HUDEP-2 (cell line): ENCODE measurements at regions not wholly inside any gene's neighbourhood (a gene's known extent, or its start where the extent isn't known, plus 50 kb on each side); places are given as distances from the start of the nearest gene placed in this dataset.
"Not testable (repeated sequence)": the region's sequence is repeated elsewhere in the genome, so short reads cannot be mapped to it uniquely, and the experiment has no call there.

Experiments
- DNase-seq, 76 experiments: peaks; one replicate each; lab custom pipeline; 2025; ENCODE audit not compliant: unreplicated experiment in 76 of 76; lab: John Stamatoyannopoulos, UW

GRCh38 chr1:229156872-229157271, 114.0 kb upstream of the RAB4A start:
- peak in 1 of 76 experiments; percentile 1 for DNase-seq

DNA sequence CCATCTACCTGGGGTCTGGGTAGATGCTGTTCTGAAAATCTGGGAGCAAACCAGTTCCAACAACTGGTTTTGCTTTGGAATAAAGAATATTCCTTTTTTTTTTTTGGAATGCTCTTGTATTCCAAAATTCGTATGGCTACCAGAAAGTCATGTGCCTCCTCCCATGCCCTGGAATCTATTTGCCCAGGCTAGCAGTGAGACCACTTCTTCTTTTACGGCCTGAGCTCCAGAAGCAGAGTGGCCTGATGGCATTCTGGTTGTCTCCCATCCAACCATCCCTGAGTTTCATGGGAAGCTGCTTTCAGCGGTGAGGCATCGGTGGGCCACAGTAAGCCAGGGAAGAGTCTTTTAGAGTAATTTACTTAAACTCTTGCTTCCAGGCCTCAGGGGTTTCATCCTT, 113.4 kb upstream of the RAB4A start:
- DNase-seq: no peak

- no peak for DNase-seq
These were observed 112.5 kb upstream of the RAB4A start for GRCh38 chr1:229158341-229158921.

- no peak for DNase-seq
These were observed 112.0 kb upstream of the RAB4A start for GRCh38 chr1:229158927-229159326.

DNA sequence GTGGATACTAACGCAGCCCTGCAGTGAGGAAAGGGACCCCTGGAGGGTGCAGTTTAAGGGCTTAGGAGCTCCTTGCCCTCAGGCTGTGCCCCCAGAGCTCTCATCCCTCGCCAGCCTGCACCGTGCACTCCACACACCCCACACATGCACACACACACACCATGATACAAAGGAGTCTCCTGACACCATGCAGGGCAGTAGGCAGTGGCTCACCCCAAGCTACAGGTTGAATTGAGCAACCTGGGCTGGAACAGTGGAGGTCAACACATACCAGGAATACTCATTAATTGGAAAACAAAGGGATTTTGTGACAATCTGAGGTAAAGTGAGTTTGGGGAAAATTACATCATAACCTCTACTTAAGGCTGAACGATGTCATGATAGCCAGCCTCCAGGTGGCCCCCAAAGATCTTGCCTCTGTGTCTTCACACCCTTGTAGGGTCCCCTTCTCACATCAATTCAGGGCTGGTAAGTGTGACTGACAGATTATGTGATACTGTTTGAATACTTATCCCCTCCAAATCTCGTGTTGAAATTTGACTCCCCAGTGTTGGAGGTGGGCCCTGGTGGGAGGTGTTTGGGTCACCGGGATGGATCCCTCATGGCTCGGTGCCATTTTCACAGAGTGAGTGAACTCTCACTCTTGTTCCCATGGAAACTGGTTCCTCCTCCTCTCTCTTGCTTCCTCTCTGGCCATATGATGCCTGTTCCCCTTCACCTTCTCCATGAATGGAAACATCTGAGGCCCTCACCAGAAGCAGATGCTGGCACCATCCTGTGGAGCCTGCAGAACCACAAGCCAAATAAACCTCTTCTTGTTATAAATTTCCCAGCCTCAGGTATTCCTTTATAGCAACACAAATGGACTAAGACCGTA, 111.0 kb upstream of the RAB4A start:
- DNase-seq: no peak

- DNase-seq: no peak
These were observed 109.2 kb upstream of the RAB4A start for GRCh38 chr1:229161740-229162139.

GRCh38 chr1:229162825-229163515, 107.9 kb upstream of the RAB4A start:
- DNase-seq: no peak

- DNase-seq: no peak
These were observed 106.6 kb upstream of the RAB4A start for GRCh38 chr1:229164348-229164747.

DNA sequence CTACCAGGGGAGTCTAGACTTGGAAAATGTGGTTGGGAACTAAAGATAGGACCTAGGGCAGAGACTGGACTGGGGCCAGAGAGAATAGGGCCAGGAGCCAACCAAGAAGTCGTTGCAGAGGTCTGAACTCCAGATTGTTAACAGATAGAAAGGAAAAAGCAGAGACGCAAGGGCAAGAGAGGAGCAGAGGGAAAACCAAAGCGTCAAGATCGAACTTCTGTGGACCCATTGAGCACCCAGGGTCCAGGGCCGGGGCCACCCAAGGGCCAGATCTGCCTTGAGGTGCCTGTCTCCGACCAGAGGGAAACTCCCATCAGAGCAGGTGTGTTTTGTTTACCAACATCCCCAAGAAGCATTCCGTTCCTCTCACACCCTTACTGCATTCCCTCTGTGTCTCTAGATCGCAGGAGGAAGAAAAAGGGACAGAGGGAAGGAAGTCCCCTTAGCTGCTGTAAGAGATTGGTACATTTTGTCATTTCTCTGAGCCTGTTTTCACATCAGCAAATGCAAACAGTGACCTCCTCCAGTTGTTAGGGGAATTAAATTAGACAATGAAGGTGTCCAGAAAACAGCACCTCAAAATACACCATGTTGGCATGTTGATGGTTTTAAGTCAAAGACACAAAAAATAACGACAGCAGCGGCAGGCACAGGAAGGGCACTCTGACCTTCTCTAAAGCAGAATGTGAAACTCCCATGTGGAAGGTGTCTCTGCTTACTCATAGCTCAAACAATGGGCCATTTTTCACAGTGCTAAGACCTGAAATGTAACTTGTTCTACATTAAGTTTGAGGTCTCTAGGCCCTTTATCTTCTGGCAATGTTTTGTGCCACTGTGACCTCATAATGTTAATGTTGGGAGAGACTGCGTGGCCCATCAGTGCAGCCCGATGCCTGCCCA, 105.8 kb upstream of the RAB4A start:
- DNase-seq: no peak

- DNase-seq: no peak
These were observed 103.6 kb upstream of the RAB4A start for GRCh38 chr1:229167318-229167717.

GRCh38 chr1:229169399-229169798, 101.5 kb upstream of the RAB4A start:
- DNase-seq: no peak

DNA sequence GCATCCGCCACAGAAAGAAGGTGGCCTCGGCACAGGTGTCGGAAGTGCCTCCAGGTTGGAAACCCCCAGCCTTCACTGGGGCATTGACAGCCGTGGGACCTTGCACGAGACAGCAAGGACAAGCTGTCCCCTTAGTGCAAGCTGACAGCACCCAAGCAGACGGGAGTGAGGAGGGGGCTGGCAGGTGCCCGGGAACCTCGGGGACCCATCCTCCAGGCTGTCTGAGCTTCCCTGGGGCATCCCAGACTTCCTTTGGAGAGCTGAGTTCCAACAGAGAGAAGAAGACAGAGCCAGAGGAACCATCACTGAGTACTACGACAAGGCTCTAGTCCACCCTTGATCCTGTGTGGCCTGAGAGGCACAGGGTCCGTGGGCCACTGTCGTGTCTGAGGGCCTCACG, 100.6 kb upstream of the RAB4A start:
- DNase-seq: no peak

GRCh38 chr1:229170778-229171505, 100.0 kb upstream of the RAB4A start:
- DNase-seq: no peak

- no peak for DNase-seq
These were observed 99.0 kb upstream of the RAB4A start for GRCh38 chr1:229171934-229172333.

- not testable (repeated sequence) for DNase-seq
These were observed 97.1 kb upstream of the RAB4A start for GRCh38 chr1:229173491-229174476.

GRCh38 chr1:229175297-229175696, 95.6 kb upstream of the RAB4A start:
- not testable (repeated sequence) for DNase-seq

- DNase-seq: not testable (repeated sequence)
These were observed 94.5 kb upstream of the RAB4A start for GRCh38 chr1:229176457-229176856.

- no peak for DNase-seq
These were observed 90.8 kb upstream of the RAB4A start for GRCh38 chr1:229180161-229180560.

- DNase-seq: no peak
These were observed 89.5 kb upstream of the RAB4A start for GRCh38 chr1:229181419-229181818.
